Ovary (tissue), 7 donors: ENCODE measurements at regions not wholly inside any gene's neighbourhood (a gene's known extent, or its start where the extent isn't known, plus 50 kb on each side); places are given as distances from the start of the nearest gene placed in this dataset.

Source experiments
- DNase-seq, 5 donors: peaks; one replicate each; pipeline ENCODE4 v3.0.0-alpha.2; 2019 to 2020
- H3K27ac ChIP-seq, 2 donors: fragments of 200-600 bp; one replicate each; pipeline versions ENCODE4 v1.5.1 to v1.8.0; 2019 to 2022
- H3K27me3 ChIP-seq: fragments of 200-600 bp; one replicate; pipeline ENCODE4 v1.8.0; 2022
- H3K36me3 ChIP-seq: fragments of 200-600 bp; sonication (generic); one replicate; pipeline ENCODE4 v1.5.1; 2019
- H3K4me1 ChIP-seq: one replicate; pipeline ENCODE4 v1.8.1; 2013; ENCODE audit warnings: mild to moderate bottlenecking, moderate library complexity; ENCODE audit not compliant: insufficient read depth
- H3K4me3 ChIP-seq: fragments of 200-600 bp; sonication (generic); one replicate; pipeline ENCODE4 v1.5.1; 2017
- H3K9me3 ChIP-seq, 2 donors: fragments of 200-600 bp in 1 of 2; sonication (generic) in 1 of 2; one replicate each; pipeline versions ENCODE4 v1.5.1 to v1.8.1; 2013 to 2019; ENCODE audit warnings: mild to moderate bottlenecking in 1 of 2, moderate library complexity in 1 of 2
- CTCF ChIP-seq, 3 donors: fragments of 450-650 bp in 2 of 3; fragments of 200-600 bp in 1 of 3; IDR thresholded peaks; one replicate each; pipeline versions ENCODE4 v1.5.1 to v1.8.0; 2016 to 2022; ENCODE audit warnings: antibody characterized with exemption in 3 of 3, mild to moderate bottlenecking in 1 of 3
- EP300 ChIP-seq: sonication (generic); formaldehyde crosslinking; IDR thresholded peaks from one replicate; pipeline ENCODE4 v1.6.1; 2017; ENCODE audit warnings: antibody characterized with exemption
- POLR2A ChIP-seq: fragments of 450-650 bp; IDR thresholded peaks from one replicate; pipeline ENCODE4 v1.6.1; 2017; ENCODE audit warnings: antibody characterized with exemption, mild to moderate bottlenecking, moderate library complexity
- WGBS, 3 donors: extraction: QIAGEN DNeasy Blood & Tissue Kit in 1 of 3; methylation state at CpG; one replicate each; pipeline versions ENCODE4 v1.1.5 to v1.1.7; 2013 to 2017; 5-methylcytosine and 5-hydroxymethylcytosine counted together
- intact Hi-C, 4 donors: fragments of 100-400 bp; cut with DNase I; formaldehyde crosslinking; loops; one replicate each; pipeline versions ENCODE4 v1.11.0 to v1.15.1; 2022 to 2023
- donor health status: DM: no; HTN: no; CAD: no; lungs with moderate emphysema.
- donor health status: DM: no; HTN: no; CAD: no.
- donor health status: Bipolar disorder and iron deficiency.
- donor health status: DM: no; HTN: no; CAD: no.
- donor health status: DM: yes; HTN: yes; CAD: no.

GRCh38 chr19:31164791-31165251, 184.4 kb downstream of the TSHZ3 start:
- H3K4me3 ChIP-seq: no peak overlapping the region
- no peak for DNase-seq
- 58 to 61% (median 59%) methylated on average over 20 of the region's 20 CpGs for WGBS, 3 donors
- no peaks in the 10 kb centered on the region for H3K36me3 ChIP-seq
- intact Hi-C loops: no loop called here
- TF ChIP-seq EP300 (no peak), POLR2A (no peak), CTCF (IDR thresholded peaks at IDR 0.05) (no peak)
- H3K4me1 ChIP-seq: no peaks in the 10 kb centered on the region
- no peaks in the 10 kb centered on the region for H3K9me3 ChIP-seq
- H3K27ac ChIP-seq: no peak overlapping the region
- H3K27me3 ChIP-seq: no peaks in the 10 kb centered on the region

- no peak for TF ChIP-seq POLR2A
- H3K4me3 ChIP-seq: no peak overlapping the region
- no peaks in the 10 kb centered on the region for H3K4me1 ChIP-seq
- H3K27me3 ChIP-seq: no peaks in the 10 kb centered on the region
- H3K27ac ChIP-seq: no peak overlapping the region
- WGBS, 3 donors: 78 to 84% (median 81%) methylated on average over 7 of the region's 7 CpGs
- intact Hi-C loops: no loop called here
- H3K36me3 ChIP-seq: no peaks in the 10 kb centered on the region
- no peaks in the 10 kb centered on the region for H3K9me3 ChIP-seq
- no peak for DNase-seq
These were observed 188.8 kb downstream of the TSHZ3 start for GRCh38 chr19:31160336-31160926.

- no peaks in the 10 kb centered on the region for H3K36me3 ChIP-seq
- no peaks in the 10 kb centered on the region for H3K27me3 ChIP-seq
- no peak overlapping the region for H3K27ac ChIP-seq
- H3K4me3 ChIP-seq: no peak overlapping the region
- no peaks in the 10 kb centered on the region for H3K4me1 ChIP-seq
- 75 to 100% (median 87%) methylated on average over 1 of the region's 1 CpG for WGBS, 3 donors
- intact Hi-C loops: no loop called here
- H3K9me3 ChIP-seq: no peaks in the 10 kb centered on the region
- TF ChIP-seq EP300 (no peak), POLR2A (no peak), CTCF (IDR thresholded peaks at IDR 0.05) (no peak)
- DNase-seq: no peak
These were observed 195.2 kb downstream of the TSHZ3 start for GRCh38 chr19:31154021-31154420.

GRCh38 chr19:31152906-31153305, 196.3 kb downstream of the TSHZ3 start:
- intact Hi-C loops: no loop called here
- no peak overlapping the region for H3K4me3 ChIP-seq

More at GRCh38 chr19:31152906-31153305, 196.3 kb downstream of the TSHZ3 start:
- WGBS, 3 donors: 92 to 95% (median 92%) methylated on average over 3 of the region's 3 CpGs
- no peaks in the 10 kb centered on the region for H3K27me3 ChIP-seq
- H3K36me3 ChIP-seq: no peaks in the 10 kb centered on the region
- H3K9me3 ChIP-seq: no peaks in the 10 kb centered on the region
- H3K4me1 ChIP-seq: no peaks in the 10 kb centered on the region
- no peak overlapping the region for H3K27ac ChIP-seq
- no peak for TF ChIP-seq POLR2A
- TF ChIP-seq CTCF (IDR thresholded peaks at IDR 0.05): no peak
- no peak for TF ChIP-seq EP300
- DNase-seq: no peak
